ENCODE measurements at regions not wholly inside any gene's neighbourhood (a gene's known extent, or its start where the extent isn't known, plus 50 kb on each side); places are given as distances from the start of the nearest gene placed in this dataset.

- Mint-ChIP-seq H3K27me3 (no peaks in the 10 kb centered on the region), H3K4me1 (ENCODE audit: low read depth) (no peaks in the 10 kb centered on the region), H3K4me3 (ENCODE audit: low read depth) (no peak overlapping the region), H3K9me3 (ENCODE audit: low read depth) (peaks cover 61% of the 10 kb centered on the region), H3K36me3 (ENCODE audit: insufficient read depth) (peaks cover 2% of the 10 kb centered on the region), H3K27ac (no peak overlapping the region)
- DNase-seq (ENCODE audit: low spot score, unreplicated experiment): no peak
- TF ChIP-seq CTCF (IDR thresholded peaks at IDR 0.05; ENCODE audit: unreplicated experiment): no peak
Measured at GRCh38 chr16:35564148-35564547, 2104.7 kb downstream of the TP53TG3F start.

GRCh38 chr16:35564889-35565288, 2105.5 kb downstream of the TP53TG3F start:
- Mint-ChIP-seq H3K4me3 (ENCODE audit: low read depth) (no peak overlapping the region), H3K27me3 (no peaks in the 10 kb centered on the region), H3K36me3 (ENCODE audit: insufficient read depth) (peaks cover 2% of the 10 kb centered on the region), H3K9me3 (ENCODE audit: low read depth) (peaks cover 58% of the 10 kb centered on the region), H3K4me1 (ENCODE audit: low read depth) (no peaks in the 10 kb centered on the region), H3K27ac (no peak overlapping the region)
- TF ChIP-seq CTCF (IDR thresholded peaks at IDR 0.05; ENCODE audit: unreplicated experiment): no peak
- no peak for DNase-seq (ENCODE audit: low spot score, unreplicated experiment)

GRCh38 chr16:35565626-35566025, 2106.2 kb downstream of the TP53TG3F start:
- H3K4me1 Mint-ChIP-seq (ENCODE audit: low read depth): no peaks in the 10 kb centered on the region
- H3K36me3 Mint-ChIP-seq (ENCODE audit: insufficient read depth): peaks cover 2% of the 10 kb centered on the region
- no peak for TF ChIP-seq CTCF (IDR thresholded peaks at IDR 0.05; ENCODE audit: unreplicated experiment)
- H3K4me3 Mint-ChIP-seq (ENCODE audit: low read depth): no peak overlapping the region
- no peak for DNase-seq (ENCODE audit: low spot score, unreplicated experiment)
- H3K27me3 Mint-ChIP-seq: no peaks in the 10 kb centered on the region
- H3K9me3 Mint-ChIP-seq (ENCODE audit: low read depth): peaks cover 58% of the 10 kb centered on the region
- H3K27ac Mint-ChIP-seq: no peak overlapping the region

GRCh38 chr16:35569413-35569812, 2110.0 kb downstream of the TP53TG3F start:
- DNase-seq (ENCODE audit: low spot score, unreplicated experiment): no peak
- peaks cover 4% of the 10 kb centered on the region for H3K36me3 Mint-ChIP-seq (ENCODE audit: insufficient read depth)
- H3K27ac Mint-ChIP-seq: no peak overlapping the region

DNA sequence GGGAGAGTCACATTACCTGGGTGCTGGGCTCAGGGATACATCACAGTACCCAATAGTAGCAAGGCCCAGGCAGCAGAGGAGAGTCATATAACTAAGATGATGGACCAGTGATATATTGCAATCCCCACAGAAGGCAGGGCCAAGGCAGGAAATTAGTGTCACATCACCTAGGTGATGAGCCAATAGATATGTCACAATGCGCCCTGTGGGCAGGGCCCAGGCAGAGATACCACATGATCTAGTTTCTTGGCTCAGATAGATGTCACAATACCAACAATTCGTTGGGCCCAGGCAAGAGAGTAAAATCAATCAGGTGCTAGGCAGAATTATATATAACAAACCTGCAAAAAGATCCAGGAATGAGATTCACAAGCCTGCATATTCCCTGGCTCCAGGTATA, 2111.5 kb downstream of the TP53TG3F start:
- H3K9me3 Mint-ChIP-seq (ENCODE audit: low read depth): peaks cover 58% of the 10 kb centered on the region
- no peaks in the 10 kb centered on the region for H3K4me1 Mint-ChIP-seq (ENCODE audit: low read depth)
- DNase-seq (ENCODE audit: low spot score, unreplicated experiment): no peak
- no peak overlapping the region for H3K27ac Mint-ChIP-seq
- no peak for TF ChIP-seq CTCF (IDR thresholded peaks at IDR 0.05; ENCODE audit: unreplicated experiment)
- H3K27me3 Mint-ChIP-seq: no peaks in the 10 kb centered on the region
- H3K4me3 Mint-ChIP-seq (ENCODE audit: low read depth): no peak overlapping the region
- H3K36me3 Mint-ChIP-seq (ENCODE audit: insufficient read depth): peaks cover 5% of the 10 kb centered on the region

More at GRCh38 chr16:35569413-35569812, 2110.0 kb downstream of the TP53TG3F start:
- no peaks in the 10 kb centered on the region for H3K27me3 Mint-ChIP-seq
- TF ChIP-seq CTCF (IDR thresholded peaks at IDR 0.05; ENCODE audit: unreplicated experiment): no peak
- no peaks in the 10 kb centered on the region for H3K4me1 Mint-ChIP-seq (ENCODE audit: low read depth)
- peaks cover 61% of the 10 kb centered on the region for H3K9me3 Mint-ChIP-seq (ENCODE audit: low read depth)
- H3K4me3 Mint-ChIP-seq (ENCODE audit: low read depth): no peak overlapping the region

All from progenitor cell of endocrine pancreas (in vitro differentiated cells).